HEK293 (cell line): ENCODE measurements at regions not wholly inside any gene's neighbourhood (a gene's known extent, or its start where the extent isn't known, plus 50 kb on each side); places are given as distances from the start of the nearest gene placed in this dataset.

Experiments
- CTCF ChIA-PET: fragments of 350-600 bp; formaldehyde crosslinking; extraction: SDS; loops from one replicate; lab custom pipeline; 2021; ENCODE audit warnings: antibody characterized with exemption; lab: Yijun Ruan, JAX
- POLR2A ChIA-PET: fragments of 300-600 bp; formaldehyde crosslinking; extraction: SDS; loops from one replicate; lab custom pipeline; 2020; ENCODE audit warnings: antibody characterized with exemption, inconsistent platforms; lab: Yijun Ruan, JAX
- H3K27ac ChIP-seq: fragments of 200-500 bp; sonication (Bioruptor generic); 2 replicates; pipeline ENCODE4 v1.5.1; 2014; ENCODE audit warnings: low read depth, low read length, control low read depth, inconsistent platforms; ENCODE audit errors: extremely low read depth
- H3K36me3 ChIP-seq, 2 experiments: fragments of 200-500 bp in 1 of 2; sonication (Bioruptor generic) in 1 of 2; 1 replicate in 1 of 2; 2 replicates in 1 of 2; pipeline ENCODE4 v1.5.1; 2014 to 2017; ENCODE audit warnings: inconsistent platforms in 2 of 2, low read length in 2 of 2; ENCODE audit not compliant: control insufficient read depth in 2 of 2, insufficient read depth in 1 of 2
- H3K4me1 ChIP-seq: fragments of 200-500 bp; sonication (Bioruptor generic); 2 replicates; pipeline ENCODE4 v1.5.1; 2014; ENCODE audit warnings: mild to moderate bottlenecking, low read length, inconsistent platforms; ENCODE audit not compliant: control insufficient read depth, insufficient read depth
- H3K4me3 ChIP-seq: 2 replicates; pipeline ENCODE4 v1.5.1; 2011; ENCODE audit warnings: low read depth, mild to moderate bottlenecking, control low read depth, low read length, moderate library complexity
- H3K9me3 ChIP-seq: fragments of 200-500 bp; sonication (Bioruptor generic); 2 replicates; pipeline ENCODE4 v1.5.1; 2014; ENCODE audit warnings: low read depth, low read length, inconsistent platforms; ENCODE audit not compliant: control insufficient read depth, insufficient read depth
- BCL11A ChIP-seq: fragments of 450-650 bp; formaldehyde crosslinking; IDR thresholded peaks from 2 replicates; pipeline ENCODE4 v1.5.1; 2016; ENCODE audit warnings: low read depth, missing biosample characterization, missing genetic modification characterization
- BCL11B ChIP-seq: fragments of 450-650 bp; formaldehyde crosslinking; IDR thresholded peaks from 2 replicates; pipeline ENCODE4 v1.5.1; 2016; ENCODE audit warnings: low read depth, missing biosample characterization, missing genetic modification characterization
- HOXC10 ChIP-seq: sonication (generic); formaldehyde crosslinking; IDR thresholded peaks from 2 replicates; pipeline ENCODE4 v1.8.1; 2023; ENCODE audit warnings: mild to moderate bottlenecking, missing genetic modification reagents
- KLF16 ChIP-seq: fragments of 450-650 bp; formaldehyde crosslinking; IDR thresholded peaks from 2 replicates; pipeline ENCODE4 v1.5.1; 2017; ENCODE audit warnings: missing biosample characterization, missing genetic modification characterization
- PRDM6 ChIP-seq: fragments of 450-650 bp; formaldehyde crosslinking; IDR thresholded peaks from 2 replicates; pipeline ENCODE4 v1.5.1; 2017; ENCODE audit warnings: missing biosample characterization, missing genetic modification characterization
- SETDB1 ChIP-seq: IDR thresholded peaks from one replicate; pipeline ENCODE4 v1.6.1; 2017; ENCODE audit warnings: mild to moderate bottlenecking, low read length, moderate library complexity, mixed read lengths; ENCODE audit not compliant: insufficient read length
- SP2 ChIP-seq: fragments of 450-650 bp; formaldehyde crosslinking; IDR thresholded peaks from 2 replicates; pipeline ENCODE4 v1.5.1; 2016; ENCODE audit warnings: missing biosample characterization, missing genetic modification characterization
- TRIM28 ChIP-seq: IDR thresholded peaks from 2 replicates; pipeline ENCODE4 v1.6.1; 2011; ENCODE audit warnings: low read length, control low read depth, borderline replicate concordance
- ZBTB17 ChIP-seq: fragments of 450-650 bp; formaldehyde crosslinking; IDR thresholded peaks from 2 replicates; pipeline ENCODE4 v1.5.1; 2016; ENCODE audit warnings: missing biosample characterization, missing genetic modification characterization
- ZBTB20 ChIP-seq: fragments of 450-650 bp; formaldehyde crosslinking; IDR thresholded peaks from 2 replicates; pipeline ENCODE4 v1.5.1; 2016; ENCODE audit warnings: missing biosample characterization, missing genetic modification characterization
- ZBTB21 ChIP-seq: fragments of 450-650 bp; formaldehyde crosslinking; IDR thresholded peaks from 2 replicates; pipeline ENCODE4 v1.5.1; 2017; ENCODE audit warnings: missing biosample characterization, missing genetic modification characterization
- ZFHX2 ChIP-seq: fragments of 450-650 bp; formaldehyde crosslinking; conservative IDR thresholded peaks from 2 replicates; pipeline ENCODE4 v1.5.1; 2016; ENCODE audit warnings: missing biosample characterization, missing genetic modification characterization
- ZFP41 ChIP-seq: fragments of 450-650 bp; formaldehyde crosslinking; IDR thresholded peaks from 2 replicates; pipeline ENCODE4 v1.5.1; 2016; ENCODE audit warnings: missing biosample characterization, missing genetic modification characterization, borderline replicate concordance
- ZNF10 ChIP-seq: fragments of 450-650 bp; formaldehyde crosslinking; IDR thresholded peaks from 2 replicates; pipeline ENCODE4 v1.5.1; 2017; ENCODE audit warnings: missing biosample characterization, missing genetic modification characterization
- ZNF121 ChIP-seq: fragments of 450-650 bp; formaldehyde crosslinking; IDR thresholded peaks from 2 replicates; pipeline ENCODE4 v1.5.1; 2016; ENCODE audit warnings: missing biosample characterization, missing genetic modification characterization
- ZNF146 ChIP-seq: fragments of 450-650 bp; formaldehyde crosslinking; IDR thresholded peaks from 2 replicates; pipeline ENCODE4 v1.5.1; 2016; ENCODE audit warnings: missing biosample characterization, missing genetic modification characterization
- ZNF155 ChIP-seq: fragments of 450-650 bp; formaldehyde crosslinking; IDR thresholded peaks from 2 replicates; pipeline ENCODE4 v1.5.1; 2016; ENCODE audit warnings: missing biosample characterization, missing genetic modification characterization
- ZNF16 ChIP-seq: fragments of 450-650 bp; formaldehyde crosslinking; IDR thresholded peaks from 2 replicates; pipeline ENCODE4 v1.5.1; 2016; ENCODE audit warnings: low read depth, missing biosample characterization, missing genetic modification characterization
- ZNF18 ChIP-seq: fragments of 450-650 bp; formaldehyde crosslinking; IDR thresholded peaks from 2 replicates; pipeline ENCODE4 v1.5.1; 2016; ENCODE audit warnings: missing biosample characterization, missing genetic modification characterization
- ZNF248 ChIP-seq: fragments of 450-650 bp; formaldehyde crosslinking; IDR thresholded peaks from 2 replicates; pipeline ENCODE4 v1.5.1; 2017; ENCODE audit warnings: missing biosample characterization, missing genetic modification characterization
- ZNF292 ChIP-seq: fragments of 450-650 bp; formaldehyde crosslinking; IDR thresholded peaks from 2 replicates; pipeline ENCODE4 v1.5.1; 2016; ENCODE audit warnings: low read depth, missing biosample characterization, missing genetic modification characterization, borderline replicate concordance
- ZNF354C ChIP-seq: fragments of 450-650 bp; formaldehyde crosslinking; IDR thresholded peaks from 2 replicates; pipeline ENCODE4 v1.5.1; 2016; ENCODE audit warnings: missing biosample characterization, missing genetic modification characterization, low read depth, borderline replicate concordance
- ZNF394 ChIP-seq: fragments of 450-650 bp; formaldehyde crosslinking; IDR thresholded peaks from 2 replicates; pipeline ENCODE4 v1.5.1; 2016; ENCODE audit warnings: missing biosample characterization, missing genetic modification characterization, mild to moderate bottlenecking, moderate library complexity, borderline replicate concordance
- ZNF398 ChIP-seq: fragments of 450-650 bp; formaldehyde crosslinking; IDR thresholded peaks from 2 replicates; pipeline ENCODE4 v1.5.1; 2017; ENCODE audit warnings: missing biosample characterization, missing genetic modification characterization
- ZNF514 ChIP-seq: fragments of 450-650 bp; formaldehyde crosslinking; IDR thresholded peaks from 2 replicates; pipeline ENCODE4 v1.5.1; 2016; ENCODE audit warnings: missing biosample characterization, missing genetic modification characterization
- ZNF521 ChIP-seq: fragments of 450-650 bp; formaldehyde crosslinking; IDR thresholded peaks from 2 replicates; pipeline ENCODE4 v1.5.1; 2017; ENCODE audit warnings: missing biosample characterization, mild to moderate bottlenecking, missing genetic modification characterization
- ZNF549 ChIP-seq: fragments of 450-650 bp; IDR thresholded peaks from 2 replicates; pipeline ENCODE4 v1.5.1; 2018; ENCODE audit warnings: missing biosample characterization, missing genetic modification characterization, mild to moderate bottlenecking, inconsistent platforms, moderate library complexity
- ZNF600 ChIP-seq: fragments of 450-650 bp; formaldehyde crosslinking; IDR thresholded peaks from 2 replicates; pipeline ENCODE4 v1.5.1; 2016; ENCODE audit warnings: missing biosample characterization, missing genetic modification characterization
- ZNF660 ChIP-seq: fragments of 450-650 bp; IDR thresholded peaks from 2 replicates; pipeline ENCODE4 v1.5.1; 2018; ENCODE audit warnings: missing biosample characterization, mild to moderate bottlenecking, missing genetic modification characterization
- ZNF707 ChIP-seq: fragments of 450-650 bp; formaldehyde crosslinking; IDR thresholded peaks from 2 replicates; pipeline ENCODE4 v1.5.1; 2016; ENCODE audit warnings: missing biosample characterization, missing genetic modification characterization
- ZNF785 ChIP-seq: fragments of 450-650 bp; formaldehyde crosslinking; IDR thresholded peaks from 2 replicates; pipeline ENCODE4 v1.5.1; 2016; ENCODE audit warnings: missing biosample characterization, missing genetic modification characterization

GRCh38 chrX:4005281-4005680 lies 291.8 kb upstream of the PRKX start:
- H3K4me1 ChIP-seq: no peaks in the 10 kb centered on the region
- H3K4me3 ChIP-seq: no peak overlapping the region
- no peaks in the 10 kb centered on the region for H3K36me3 ChIP-seq
- H3K27ac ChIP-seq: no peak overlapping the region
- no peaks in the 10 kb centered on the region for H3K9me3 ChIP-seq
- CTCF ChIA-PET: no interaction called here
- POLR2A ChIA-PET: no interaction called here
- TF ChIP-seq ZNF354C (tag by site-specific recombination) (no peak), PRDM6 (tag by site-specific recombination) (no peak), ZNF514 (tag by site-specific recombination) (no peak), ZNF155 (no peak), KLF16 (tag by site-specific recombination) (no peak)
- TF ChIP-seq, all 188 proteins: peak for 0

- H3K4me1 ChIP-seq: no peaks in the 10 kb centered on the region
- TF ChIP-seq SETDB1 (no peak), ZNF549 (tag by site-specific recombination) (no peak), ZFP41 (tag by site-specific recombination) (no peak), ZNF600 (tag by site-specific recombination) (no peak), ZFHX2 (no peak), HOXC10 (CRISPR knock-in tag) (no peak), TRIM28 (no peak), ZNF146 (no peak), ZNF292 (tag by site-specific recombination) (no peak), BCL11A (tag by site-specific recombination) (no peak), ZNF121 (tag by site-specific recombination) (no peak), ZNF394 (tag by site-specific recombination) (no peak), ZBTB17 (tag by site-specific recombination) (no peak)
- ChIA-PET CTCF (no interaction called here), POLR2A (no interaction called here)
- H3K27ac ChIP-seq: no peak overlapping the region
- H3K36me3 ChIP-seq: no peaks in the 10 kb centered on the region
- H3K9me3 ChIP-seq: no peaks in the 10 kb centered on the region
- no peak overlapping the region for H3K4me3 ChIP-seq
Observed at GRCh38 chrX:4004822-4005221, 291.4 kb upstream of the PRKX start.

- H3K4me3 ChIP-seq: no peak overlapping the region
- CTCF ChIA-PET: interaction anchor here (0.6 kb wide), 1 partner anchor 1746 kb away, joined by 3 read pairs; no protein-coding TSS in a partner anchor
- no peaks in the 10 kb centered on the region for H3K4me1 ChIP-seq
- POLR2A ChIA-PET: no interaction called here
- H3K27ac ChIP-seq: no peak overlapping the region
- no peaks in the 10 kb centered on the region for H3K9me3 ChIP-seq
- H3K36me3 ChIP-seq: no peaks in the 10 kb centered on the region
- no peak for TF ChIP-seq BCL11B (tag by site-specific recombination)
- no peak for TF ChIP-seq ZNF660 (tag by site-specific recombination)
- TF ChIP-seq ZNF18 (tag by site-specific recombination): no peak
- TF ChIP-seq ZBTB20 (tag by site-specific recombination): no peak
- no peak for TF ChIP-seq ZNF521 (tag by site-specific recombination)
- TF ChIP-seq ZNF16 (tag by site-specific recombination): no peak
- no peak for TF ChIP-seq ZNF398 (tag by site-specific recombination)
- TF ChIP-seq KLF16 (tag by site-specific recombination): no peak
- no peak for TF ChIP-seq ZBTB21 (tag by site-specific recombination)
- TF ChIP-seq ZNF248 (tag by site-specific recombination): no peak
- TF ChIP-seq ZNF10 (tag by site-specific recombination): no peak
- no peak for TF ChIP-seq ZNF707 (tag by site-specific recombination)
- no peak for TF ChIP-seq ZNF785 (tag by site-specific recombination)
- TF ChIP-seq SP2 (tag by site-specific recombination): no peak
Observed at GRCh38 chrX:3994315-3994714, 280.9 kb upstream of the PRKX start.
